Renal cortical epithelial cell (primary cell): ENCODE measurements at regions not wholly inside any gene's neighbourhood (a gene's known extent, or its start where the extent isn't known, plus 50 kb on each side); places are given as distances from the start of the nearest gene placed in this dataset.
"Not testable (repeated sequence)": the region's sequence is repeated elsewhere in the genome, so short reads cannot be mapped to it uniquely, and the experiment has no call there.

Experiments used
- DNase-seq: peaks from one replicate; pipeline ENCODE4 v3.0.0-alpha.2; 2011; ENCODE audit warnings: low read depth

DNA sequence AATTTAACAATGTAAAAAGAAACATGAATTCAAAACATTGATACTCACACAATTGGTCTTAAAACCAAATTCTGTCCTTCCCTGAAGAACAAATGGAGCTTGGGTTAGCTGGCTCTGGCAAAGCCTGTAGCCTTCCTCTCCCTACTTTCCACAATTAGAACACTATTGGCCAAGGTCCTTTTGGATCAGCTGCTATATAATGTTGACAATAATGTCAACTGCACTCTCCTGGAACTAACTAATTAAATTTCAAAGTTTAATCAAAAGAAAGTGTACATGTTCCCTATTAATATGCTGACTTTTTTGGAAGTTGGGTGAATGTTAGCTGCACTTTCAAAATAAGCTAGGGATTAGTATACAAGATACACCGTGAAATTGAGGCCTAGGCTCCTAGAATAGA, 440.1 kb upstream of the NFE2L3 start:
- no peak for DNase-seq

DNA sequence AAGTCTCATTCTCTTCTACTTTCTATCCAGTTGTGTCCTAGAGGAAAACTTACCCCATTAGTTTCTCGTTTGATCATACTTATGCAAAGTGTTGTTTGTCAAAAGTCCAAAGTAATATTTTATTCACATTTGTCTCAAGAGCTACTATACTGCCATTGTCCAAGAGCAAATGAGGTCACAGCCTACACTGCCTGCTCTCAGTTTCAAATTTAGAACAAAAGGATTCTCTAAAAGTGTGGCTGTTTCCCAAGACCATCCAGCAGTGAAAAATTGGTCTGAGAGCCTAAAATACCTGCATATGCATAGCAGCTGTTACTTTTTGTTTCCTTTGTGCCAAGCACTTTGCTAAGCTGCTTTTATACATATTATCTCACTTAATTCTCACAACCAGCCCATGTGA, 439.5 kb upstream of the NFE2L3 start:
- DNase-seq: no peak

DNA sequence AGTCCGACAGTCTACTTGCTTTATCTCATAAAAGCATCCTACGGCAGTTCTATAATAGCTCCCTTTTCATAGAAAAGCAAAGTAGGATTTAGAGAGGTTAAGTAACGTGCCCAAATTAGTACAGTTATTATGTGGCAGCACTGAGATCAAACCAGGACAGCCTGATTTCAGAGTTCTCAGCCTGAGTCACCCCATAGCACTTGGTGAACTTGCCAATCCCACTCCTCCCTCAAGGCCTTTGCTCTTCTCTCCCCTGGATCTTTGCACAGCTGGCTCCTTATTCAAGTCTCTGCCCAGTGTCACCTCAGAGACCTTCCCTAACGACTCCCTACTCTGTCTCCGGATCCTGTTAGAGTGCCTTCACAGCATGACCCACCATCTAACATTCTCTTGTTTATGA, 438.0 kb upstream of the NFE2L3 start:
- no peak for DNase-seq

DNA sequence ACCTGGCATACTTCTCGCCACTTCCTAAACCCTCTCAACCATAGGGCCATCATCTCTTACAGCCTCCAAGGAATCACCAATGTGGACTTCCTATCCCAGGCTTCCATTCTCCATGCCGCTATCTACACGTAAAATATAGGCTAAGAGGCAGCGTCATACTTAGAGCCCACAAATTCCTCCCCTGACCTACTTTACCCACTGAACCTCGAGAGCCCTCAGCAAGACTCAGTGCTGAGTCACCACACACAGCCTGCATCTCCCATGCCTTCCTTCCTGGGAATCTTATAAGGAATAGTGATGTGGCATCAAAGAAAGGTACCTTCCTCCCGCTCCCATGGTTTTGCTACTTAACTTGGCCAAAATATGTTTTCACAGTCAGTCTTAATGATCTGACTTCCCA, 435.6 kb upstream of the NFE2L3 start:
- peak; percentile 62 for DNase-seq

DNA sequence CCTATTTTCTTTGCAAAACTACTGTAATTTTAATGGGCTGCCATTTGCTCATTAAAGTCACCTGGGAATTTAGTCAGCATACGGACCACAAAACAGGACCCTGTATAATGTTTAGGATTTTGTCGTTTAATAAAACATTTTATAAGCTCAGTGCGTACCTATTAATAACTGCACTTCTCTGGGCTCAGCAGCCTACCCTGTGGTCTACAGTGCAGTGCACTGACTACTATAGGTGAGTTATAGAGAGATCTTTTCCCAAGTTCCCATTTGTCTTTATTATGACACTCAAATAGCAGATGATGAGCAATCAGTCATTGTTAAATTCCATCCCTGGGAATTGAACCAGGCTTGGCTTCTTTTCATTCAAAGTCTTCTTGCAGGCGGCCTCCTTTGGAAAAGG, 433.4 kb upstream of the NFE2L3 start:
- no peak for DNase-seq

DNA sequence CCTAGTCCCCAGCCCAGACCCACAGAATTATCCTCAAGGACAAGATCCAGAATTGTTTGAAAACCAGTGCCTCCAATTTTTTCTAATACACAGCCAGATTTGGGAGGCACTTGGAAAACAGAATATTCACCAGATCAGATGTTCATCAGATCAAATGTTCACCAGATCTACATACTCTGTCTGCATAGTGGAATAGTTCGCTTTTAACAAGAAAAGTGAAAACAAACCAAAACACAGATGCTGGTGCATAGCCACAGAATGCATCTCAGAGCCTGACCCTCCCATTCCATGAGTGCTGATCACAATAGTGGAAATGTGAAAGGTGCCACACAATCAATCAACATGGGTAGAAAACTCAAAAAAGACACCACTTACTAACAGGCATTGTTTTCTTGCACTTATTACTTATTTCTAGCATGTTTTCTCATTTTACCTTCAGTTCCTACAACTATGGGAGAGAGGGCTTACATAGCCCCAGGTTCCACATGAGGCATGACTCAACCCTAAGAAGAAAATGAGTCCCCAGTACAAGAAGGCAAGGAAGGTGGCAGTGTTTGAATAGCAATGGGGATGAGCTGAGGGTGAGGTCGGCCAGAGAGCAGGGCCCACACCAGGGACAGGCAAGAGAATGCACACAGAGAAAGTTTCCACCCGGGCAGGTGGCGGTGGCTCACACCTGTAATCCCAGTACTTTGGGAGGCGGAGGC, 432.7 kb upstream of the NFE2L3 start:
- no peak for DNase-seq

DNA sequence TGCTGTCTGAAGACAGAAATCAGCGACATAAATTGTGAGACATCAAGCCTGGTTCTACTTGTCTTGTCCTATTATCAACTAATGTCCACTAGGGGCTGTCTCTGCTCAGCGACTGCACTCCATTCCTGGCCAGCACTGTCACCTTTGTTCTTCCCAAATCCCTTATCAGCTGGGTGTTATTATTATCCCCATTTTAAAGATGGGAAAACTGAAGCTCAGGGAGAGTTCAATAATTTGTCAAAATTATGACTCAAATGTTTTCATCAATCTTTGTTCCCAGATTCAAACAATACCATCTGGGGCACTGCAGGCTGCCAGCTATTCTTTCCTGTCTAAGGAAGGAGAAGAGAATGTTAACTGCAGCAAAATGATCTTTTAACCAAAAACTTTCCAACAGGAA, 431.6 kb upstream of the NFE2L3 start:
- no peak for DNase-seq

DNA sequence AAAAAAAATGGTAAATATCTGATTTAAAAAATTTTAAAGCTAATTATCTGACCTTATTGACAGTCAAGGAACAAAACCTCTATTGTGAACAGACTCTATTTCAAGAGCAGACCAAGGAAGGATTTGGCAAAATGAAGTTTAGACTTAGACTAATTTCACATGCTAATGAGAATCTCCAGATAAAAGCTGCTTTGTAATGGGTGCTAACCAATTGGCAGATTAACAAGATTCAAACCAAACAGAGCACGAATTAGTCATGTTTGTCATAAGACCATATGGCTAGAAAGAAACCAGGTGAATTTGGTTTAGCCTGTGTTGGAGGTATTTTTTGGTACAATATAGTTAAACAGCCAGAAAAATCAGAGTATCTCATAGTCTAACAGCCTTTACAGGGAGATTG, 429.1 kb upstream of the NFE2L3 start:
- peak; percentile 9 for DNase-seq

DNA sequence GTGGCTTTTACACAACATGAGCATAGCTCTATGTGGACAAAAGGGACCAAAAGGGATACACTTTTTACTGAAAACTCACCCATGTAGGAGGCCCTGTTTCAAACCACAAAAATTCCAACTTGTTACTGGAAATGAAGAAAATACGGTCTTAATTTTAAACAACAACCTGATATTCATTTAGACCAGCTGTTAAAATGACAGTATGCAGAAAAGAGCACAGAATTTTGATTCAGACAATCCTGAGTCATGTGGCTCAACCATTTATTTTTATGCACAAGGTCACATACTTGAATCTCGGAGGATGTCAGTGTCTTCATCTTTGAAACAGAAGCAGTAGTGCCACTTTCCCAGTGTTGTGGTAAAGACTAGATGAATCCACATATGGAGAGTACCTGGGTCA, 426.5 kb upstream of the NFE2L3 start:
- no peak for DNase-seq

DNA sequence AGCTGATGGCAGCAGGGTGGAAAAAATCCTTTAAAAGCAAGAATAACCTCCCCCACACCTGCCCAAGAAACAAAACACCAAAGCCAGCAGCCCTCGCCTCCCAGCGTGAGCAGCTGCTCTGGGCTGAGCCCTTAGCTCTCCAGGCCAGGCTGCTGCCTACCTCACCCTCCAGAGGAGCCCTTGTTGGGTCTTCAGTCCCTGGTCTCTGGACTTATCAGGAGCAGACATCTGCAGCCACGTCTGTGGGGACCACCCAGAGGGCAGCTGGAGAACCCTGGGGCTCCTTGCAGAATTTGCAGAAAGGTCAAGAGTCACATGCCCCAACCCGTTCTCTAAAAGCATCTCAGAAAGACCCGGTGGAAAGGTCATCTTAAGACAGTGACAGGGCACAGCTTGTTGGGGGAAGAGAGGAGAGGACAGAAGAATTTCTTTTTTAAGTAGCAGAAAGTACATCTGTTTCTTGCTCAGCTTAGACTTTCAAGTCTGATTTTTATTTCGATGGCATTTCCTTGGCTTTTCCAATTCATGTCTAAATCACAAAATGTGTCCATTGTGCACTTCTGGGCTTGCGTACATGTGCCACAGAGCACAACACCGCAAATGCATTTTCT, 425.7 kb upstream of the NFE2L3 start:
- no peak for DNase-seq

DNA sequence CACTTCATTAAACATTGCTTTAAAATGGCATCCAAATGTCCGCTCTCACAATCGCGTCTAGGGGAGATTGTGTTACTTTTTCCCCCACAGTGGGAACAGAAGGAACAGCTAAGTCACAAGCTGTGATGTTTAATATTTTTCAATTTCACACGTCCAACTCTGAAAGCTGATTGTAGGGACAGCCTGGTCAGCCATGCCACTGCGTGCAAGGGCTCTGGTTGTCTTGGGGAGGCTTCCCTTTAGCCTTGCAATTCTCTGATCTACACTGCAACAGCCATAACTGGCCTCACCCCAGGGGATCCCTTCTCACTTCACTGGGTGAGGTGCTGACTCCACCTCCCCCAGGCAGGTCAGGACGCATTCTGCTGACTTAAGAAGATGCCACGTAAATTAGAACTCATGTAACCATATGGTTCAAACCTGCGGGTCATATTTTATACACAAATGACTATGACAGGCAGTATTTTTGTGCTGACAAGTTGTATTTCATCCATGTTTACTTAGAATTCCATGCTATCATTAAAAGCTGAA, 425.2 kb upstream of the NFE2L3 start:
- DNase-seq: no peak

DNA sequence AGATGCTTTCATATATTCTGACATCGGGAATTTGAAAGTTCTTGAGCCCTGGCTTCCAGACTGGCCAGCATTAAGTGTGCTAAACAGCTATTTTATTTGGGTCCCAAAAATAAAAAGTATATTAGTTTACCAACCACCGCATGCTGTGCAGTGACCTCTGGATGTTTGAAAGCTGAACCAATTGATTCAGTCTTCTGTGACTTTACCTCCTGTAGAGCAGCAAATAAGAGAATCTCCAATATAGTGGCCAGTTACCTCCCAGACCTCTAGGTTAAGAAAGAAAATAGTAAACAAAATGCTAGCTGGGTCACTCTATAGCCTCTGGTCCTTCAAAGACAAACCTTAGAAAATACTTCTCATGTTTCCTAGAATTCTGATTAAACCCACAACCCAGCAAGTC, 424.6 kb upstream of the NFE2L3 start:
- no peak for DNase-seq

DNA sequence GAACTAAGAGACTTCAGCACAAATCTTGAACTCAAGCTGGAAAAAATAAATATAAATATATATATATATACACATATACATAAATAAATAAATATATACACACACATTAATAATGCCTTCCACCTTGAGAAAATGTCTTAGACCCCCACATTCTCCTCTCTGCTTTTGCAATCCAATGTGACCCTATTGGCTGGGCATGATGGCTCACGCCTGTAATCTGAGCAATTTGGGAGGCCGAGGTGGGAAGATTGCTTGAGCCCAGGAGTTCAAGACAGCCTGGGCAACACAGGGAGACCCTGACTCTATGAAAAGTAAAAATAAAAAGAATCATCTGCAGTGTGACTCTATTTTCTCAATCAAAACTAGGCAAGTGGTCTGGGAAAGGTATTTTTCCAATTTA, 424.1 kb upstream of the NFE2L3 start:
- DNase-seq: no peak

DNA sequence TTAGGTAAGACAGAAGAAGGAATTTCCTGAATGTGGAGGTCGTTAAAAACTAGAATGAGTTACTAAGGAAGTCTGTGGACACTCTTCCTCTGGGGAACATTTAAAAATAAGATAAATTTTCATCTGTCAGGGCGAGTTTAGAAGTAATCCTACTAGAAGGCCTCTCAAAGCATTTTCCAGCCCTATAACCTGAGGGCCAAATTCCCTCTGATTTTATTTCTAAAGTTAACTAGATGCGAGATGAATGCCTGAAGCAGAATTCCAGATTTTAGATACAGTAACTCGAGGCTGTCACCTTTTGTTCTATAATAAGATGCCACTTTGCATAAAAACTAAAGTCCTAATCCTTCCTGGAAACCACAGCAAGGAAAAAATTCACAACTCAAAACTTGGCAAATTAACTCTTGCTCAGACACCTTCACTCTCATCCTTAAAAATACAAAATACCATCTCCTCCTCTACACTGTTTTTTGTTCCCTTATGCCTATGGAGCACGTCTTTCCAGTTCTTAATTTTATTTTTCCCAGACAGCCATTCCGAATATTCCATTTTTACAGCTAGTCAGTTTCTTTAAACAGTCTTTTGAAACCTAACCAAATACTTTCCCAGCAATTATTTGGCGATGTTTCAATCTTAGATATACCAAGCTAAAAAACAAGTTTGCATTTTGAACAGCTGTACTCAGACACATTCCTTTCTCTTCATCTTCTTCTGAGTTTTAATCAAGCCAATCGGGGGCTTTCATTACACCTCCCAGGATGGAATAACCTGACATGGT, 420.7 kb upstream of the NFE2L3 start:
- DNase-seq: peak; percentile 11

DNA sequence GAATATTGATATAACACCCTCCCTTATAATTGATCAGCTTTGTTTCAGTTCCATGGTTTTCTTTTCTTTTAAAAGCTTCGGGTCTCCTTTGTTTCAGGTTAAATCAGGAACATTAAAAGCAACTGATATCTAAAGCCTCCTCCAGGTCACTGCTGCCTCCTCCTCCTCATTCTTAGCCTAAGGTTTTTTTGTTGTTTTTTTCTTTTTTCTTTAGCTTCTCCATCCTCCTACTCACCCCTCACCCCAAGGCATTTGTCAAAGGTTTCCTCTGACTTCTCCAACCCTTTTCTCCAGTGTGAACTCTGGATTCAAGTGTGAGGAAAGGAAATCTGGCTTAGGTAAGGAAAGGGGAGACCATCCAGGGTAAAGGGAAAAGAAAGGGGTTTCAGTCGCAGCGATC, 420.2 kb upstream of the NFE2L3 start:
- DNase-seq: no peak

DNA sequence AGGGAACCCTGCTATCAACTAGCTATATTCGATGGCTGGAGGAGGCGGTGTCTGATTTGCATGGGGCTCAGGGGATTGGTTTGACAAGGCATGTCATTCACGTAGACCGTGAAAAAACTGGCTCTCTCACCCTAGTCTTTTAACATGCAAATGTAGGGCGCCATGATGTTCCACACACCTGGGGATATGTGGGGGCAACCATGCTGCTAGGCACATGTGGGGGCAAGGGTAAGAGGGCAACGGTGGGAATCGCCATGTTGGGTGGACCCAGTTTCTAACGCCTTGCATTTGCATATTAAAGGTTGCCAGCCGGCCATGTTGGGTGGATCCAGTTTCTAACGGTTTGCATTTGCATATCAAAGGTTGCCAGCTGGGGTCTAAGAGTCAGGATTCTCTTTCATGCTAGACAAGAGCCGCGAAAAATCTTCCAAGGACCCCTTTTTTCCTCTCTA, 419.2 kb upstream of the NFE2L3 start:
- no peak for DNase-seq

DNA sequence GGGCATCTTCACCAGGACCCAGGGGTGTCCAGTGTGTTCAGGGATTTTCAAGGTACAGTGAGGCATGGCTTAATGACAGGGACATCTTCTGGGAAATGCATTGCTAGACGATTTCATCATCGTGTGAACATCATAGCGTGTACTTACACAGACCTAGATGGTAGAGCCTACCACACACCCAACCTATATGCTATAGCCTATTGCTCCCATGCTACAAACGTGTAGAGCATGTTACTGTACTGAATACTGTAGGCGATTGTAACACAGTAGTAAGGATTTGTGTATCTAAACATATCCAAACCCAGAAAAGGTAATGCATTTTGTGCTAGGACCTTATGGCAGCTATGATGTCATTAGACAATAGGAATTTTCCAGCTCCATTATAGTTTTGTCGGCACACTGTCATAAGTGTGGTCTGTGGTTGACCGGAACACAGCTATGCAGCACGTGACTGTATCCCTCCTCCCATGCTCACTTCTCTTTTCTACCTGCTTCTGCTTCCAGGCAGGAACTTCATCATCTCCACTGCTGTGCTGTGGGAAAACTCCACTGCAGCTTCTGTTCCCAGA, 416.2 kb upstream of the NFE2L3 start:
- no peak for DNase-seq

DNA sequence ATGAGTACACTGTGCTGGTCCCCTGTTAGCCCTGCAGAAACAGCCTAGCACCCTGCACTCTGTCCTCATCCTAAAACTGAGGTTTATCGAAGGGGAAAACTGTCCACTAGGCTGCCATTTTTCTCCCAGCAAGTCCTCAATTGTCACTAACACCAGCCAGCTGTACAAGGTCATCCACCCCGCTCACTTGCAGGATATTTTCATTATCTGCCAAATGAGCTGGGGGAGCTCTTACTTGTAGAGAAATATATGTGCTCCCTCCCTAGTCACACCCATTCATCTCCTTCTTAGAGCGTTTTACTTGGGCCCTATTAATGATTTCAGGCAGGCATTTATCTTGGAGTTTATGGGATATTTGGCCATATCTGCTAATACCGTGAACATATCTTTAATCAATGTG, 413.5 kb upstream of the NFE2L3 start:
- DNase-seq: no peak

DNA sequence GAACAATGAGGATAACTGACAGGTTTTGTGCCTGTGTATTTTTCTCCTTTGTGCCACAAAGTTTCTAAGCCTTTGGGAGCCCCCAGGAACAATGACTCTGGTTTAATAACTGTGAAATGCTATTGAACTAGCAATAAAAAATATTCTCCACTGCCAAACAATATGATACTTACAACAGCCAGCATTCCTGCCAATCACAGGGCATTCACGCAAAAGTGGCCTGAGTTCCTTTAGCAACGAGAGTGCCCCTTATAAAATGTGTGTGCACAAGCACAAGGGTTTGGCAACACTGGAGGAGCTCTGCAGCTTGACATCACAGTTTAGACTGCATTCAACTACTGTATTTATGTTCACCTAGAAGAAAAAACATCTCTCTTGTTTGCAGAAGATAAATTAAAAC, 412.9 kb upstream of the NFE2L3 start:
- DNase-seq: no peak

DNA sequence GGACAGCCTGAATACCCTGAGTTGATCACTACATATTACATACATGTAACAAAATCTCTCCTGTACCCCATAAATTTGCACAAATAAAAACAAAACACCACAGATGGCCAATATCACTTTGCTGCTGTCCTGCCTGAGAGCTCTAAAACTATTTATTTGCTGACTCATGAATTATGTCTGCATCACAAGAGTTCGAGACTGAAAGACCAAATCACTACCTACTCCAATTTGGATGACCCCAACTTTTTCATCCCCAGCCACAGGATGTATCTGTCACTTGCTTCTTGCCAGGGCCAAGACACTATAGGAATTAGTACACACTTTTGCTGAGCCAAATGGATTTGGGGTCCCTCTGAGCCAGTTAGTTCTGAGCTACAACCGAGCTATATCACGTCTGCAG, 409.7 kb upstream of the NFE2L3 start:
- no peak for DNase-seq

DNA sequence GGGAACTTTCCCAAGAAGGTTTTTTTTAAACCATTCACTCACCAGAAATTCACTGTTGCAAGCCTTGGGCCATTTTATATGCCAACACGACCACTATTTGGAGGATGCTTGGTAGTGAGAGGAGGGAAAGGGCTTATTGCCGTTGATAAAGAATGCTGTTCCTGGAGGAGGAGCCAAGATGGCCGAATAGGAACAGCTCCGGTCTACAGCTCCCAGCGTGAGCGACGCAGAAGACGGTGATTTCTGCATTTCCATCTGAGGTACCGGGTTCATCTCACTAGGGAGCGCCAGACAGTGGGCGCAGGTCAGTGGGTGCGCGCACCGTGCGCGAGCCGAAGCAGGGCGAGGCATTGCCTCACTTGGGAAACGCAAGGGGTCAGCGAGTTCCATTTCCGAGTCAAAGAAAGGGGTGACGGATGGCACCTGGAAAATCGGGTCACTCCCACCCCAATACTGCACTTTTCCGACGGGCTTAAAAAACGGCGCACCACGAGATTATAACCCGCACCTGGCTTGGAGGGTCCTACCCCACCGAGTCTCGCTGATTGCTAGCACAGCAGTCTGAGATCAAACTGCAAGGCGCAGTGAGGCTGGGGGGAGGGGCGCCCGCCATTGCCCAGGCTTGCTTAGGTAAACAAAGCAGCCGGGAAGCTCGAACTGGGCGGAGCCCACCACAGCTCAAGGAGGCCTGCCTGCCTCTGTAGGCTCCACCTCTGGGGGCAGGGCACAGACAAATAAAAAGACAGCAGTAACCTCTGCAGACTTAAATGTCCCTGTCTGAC, 408.1 kb upstream of the NFE2L3 start:
- not testable (repeated sequence) for DNase-seq
